22Rv1 (cell line): ENCODE measurements at regions not wholly inside any gene's neighbourhood (a gene's known extent, or its start where the extent isn't known, plus 50 kb on each side); places are given as distances from the start of the nearest gene placed in this dataset.

Experiments
- ZFX ChIP-seq: fragments of 450-650 bp; IDR thresholded peaks from 2 replicates; pipeline ENCODE4 v1.6.1; 2017; ENCODE audit warnings: antibody characterized with exemption, borderline replicate concordance
- TF ChIP-seq, protein P1 (sequence below): fragments of 450-650 bp; IDR thresholded peaks from 2 replicates; pipeline ENCODE4 v1.5.1; 2017; ENCODE audit warnings: mild to moderate bottlenecking

DNA sequence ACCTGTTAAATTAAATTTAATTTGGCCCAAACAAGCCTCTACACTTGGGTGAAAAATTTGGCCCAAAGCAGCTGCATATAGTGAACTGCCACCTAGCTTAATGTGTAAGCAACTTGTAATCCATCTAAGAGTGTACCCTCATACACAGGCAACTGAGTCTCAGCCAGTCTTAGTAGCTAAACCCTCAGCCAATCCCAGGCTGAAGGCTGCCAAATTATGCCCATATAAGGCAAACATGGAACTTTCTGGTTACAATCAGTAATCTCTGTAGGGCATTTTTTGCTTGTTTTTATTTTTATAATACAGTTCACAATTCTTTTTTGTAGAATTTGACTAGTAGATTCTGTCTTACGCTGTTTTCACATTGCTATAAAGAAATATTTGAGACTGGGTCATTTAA is 958.7 kb downstream of the FSCB start:
- TF ChIP-seq ZFX = no peak
- TF ChIP-seq, protein P1, sequence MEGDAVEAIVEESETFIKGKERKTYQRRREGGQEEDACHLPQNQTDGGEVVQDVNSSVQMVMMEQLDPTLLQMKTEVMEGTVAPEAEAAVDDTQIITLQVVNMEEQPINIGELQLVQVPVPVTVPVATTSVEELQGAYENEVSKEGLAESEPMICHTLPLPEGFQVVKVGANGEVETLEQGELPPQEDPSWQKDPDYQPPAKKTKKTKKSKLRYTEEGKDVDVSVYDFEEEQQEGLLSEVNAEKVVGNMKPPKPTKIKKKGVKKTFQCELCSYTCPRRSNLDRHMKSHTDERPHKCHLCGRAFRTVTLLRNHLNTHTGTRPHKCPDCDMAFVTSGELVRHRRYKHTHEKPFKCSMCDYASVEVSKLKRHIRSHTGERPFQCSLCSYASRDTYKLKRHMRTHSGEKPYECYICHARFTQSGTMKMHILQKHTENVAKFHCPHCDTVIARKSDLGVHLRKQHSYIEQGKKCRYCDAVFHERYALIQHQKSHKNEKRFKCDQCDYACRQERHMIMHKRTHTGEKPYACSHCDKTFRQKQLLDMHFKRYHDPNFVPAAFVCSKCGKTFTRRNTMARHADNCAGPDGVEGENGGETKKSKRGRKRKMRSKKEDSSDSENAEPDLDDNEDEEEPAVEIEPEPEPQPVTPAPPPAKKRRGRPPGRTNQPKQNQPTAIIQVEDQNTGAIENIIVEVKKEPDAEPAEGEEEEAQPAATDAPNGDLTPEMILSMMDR = no peak
